IPS DF 19.7 (cell line): ENCODE measurements at regions not wholly inside any gene's neighbourhood (a gene's known extent, or its start where the extent isn't known, plus 50 kb on each side); places are given as distances from the start of the nearest gene placed in this dataset.
"Not testable (repeated sequence)": the region's sequence is repeated elsewhere in the genome, so short reads cannot be mapped to it uniquely, and the experiment has no call there.

Experiments
- DNase-seq: peaks from one replicate; pipeline ENCODE4 v3.0.0-alpha.2; 2013; ENCODE audit warnings: low read depth, low spot score

GRCh38 chr21:31459457-31459856 is 115.4 kb upstream of the TIAM1 start:
- DNase-seq, result no peak

GRCh38 chr21:31457675-31458074 is 113.6 kb upstream of the TIAM1 start:
- no peak for DNase-seq

- no peak for DNase-seq
Observed at GRCh38 chr21:31456201-31456600, 112.1 kb upstream of the TIAM1 start.

GRCh38 chr21:31455506-31455905 is 111.4 kb upstream of the TIAM1 start:
- no peak for DNase-seq

- no peak for DNase-seq
Observed at GRCh38 chr21:31450980-31451379, 106.9 kb upstream of the TIAM1 start.

- no peak for DNase-seq
Observed at GRCh38 chr21:31449921-31450535, 106.0 kb upstream of the TIAM1 start.

GRCh38 chr21:31448496-31448895 is 104.4 kb upstream of the TIAM1 start:
- DNase-seq, result no peak

GRCh38 chr21:31447505-31447904 is 103.4 kb upstream of the TIAM1 start:
- DNase-seq, result no peak

- no peak for DNase-seq
Observed at GRCh38 chr21:31446226-31446855, 102.3 kb upstream of the TIAM1 start.

- no peak for DNase-seq
Observed at GRCh38 chr21:31445137-31445536, 101.1 kb upstream of the TIAM1 start.

- DNase-seq, result no peak
Observed at GRCh38 chr21:31443736-31444521, 99.9 kb upstream of the TIAM1 start.

GRCh38 chr21:31442339-31442738 is 98.3 kb upstream of the TIAM1 start:
- no peak for DNase-seq

- no peak for DNase-seq
Observed at GRCh38 chr21:31429506-31429905, 85.4 kb upstream of the TIAM1 start.

- no peak for DNase-seq
Observed at GRCh38 chr21:31426235-31426797, 82.3 kb upstream of the TIAM1 start.

- peak; percentile 7 for DNase-seq
Observed at GRCh38 chr21:31425138-31425537, 81.1 kb upstream of the TIAM1 start.

- DNase-seq, result no peak
Observed at GRCh38 chr21:31424058-31424457, 80.0 kb upstream of the TIAM1 start.

GRCh38 chr21:31420988-31421387 is 76.9 kb upstream of the TIAM1 start:
- DNase-seq, result no peak

- no peak for DNase-seq
Observed at GRCh38 chr21:31420354-31420753, 76.3 kb upstream of the TIAM1 start.

GRCh38 chr21:31418377-31419001 is 74.4 kb upstream of the TIAM1 start:
- DNase-seq, result no peak

GRCh38 chr21:31417214-31417613 is 73.2 kb upstream of the TIAM1 start:
- not testable (repeated sequence) for DNase-seq

- no peak for DNase-seq
Observed at GRCh38 chr21:31416465-31416864, 72.4 kb upstream of the TIAM1 start.
